GM23338 (cell line): ENCODE measurements at regions not wholly inside any gene's neighbourhood (a gene's known extent, or its start where the extent isn't known, plus 50 kb on each side); places are given as distances from the start of the nearest gene placed in this dataset.
A peak's percentile ranks its signal among the peaks of the same experiment; 100 is the strongest.

Source experiments
- ATAC-seq: fragments of 200-7000 bp; cut with Tn5 transposase; 3 replicates; pipeline ENCODE4 v1.9.1; 2020
- DNase-seq: peaks from one replicate; pipeline ENCODE4 v3.0.0-alpha.2; 2015; ENCODE audit warnings: low spot score
- H2AFZ ChIP-seq: fragments of 200-600 bp; sonication (generic); 2 replicates; pipeline ENCODE4 v1.8.0; 2016; ENCODE audit warnings: antibody characterized with exemption, mild to moderate bottlenecking, moderate library complexity
- H3F3A ChIP-seq: fragments of 200-600 bp; sonication (generic); replicated peaks from 2 replicates; pipeline ENCODE4 v1.8.0; 2017; ENCODE audit warnings: antibody characterized with exemption, mixed run types, low read depth
- H3K27ac ChIP-seq: fragments of 200-600 bp; sonication (generic); 2 replicates; pipeline ENCODE4 v1.6.1; 2016; ENCODE audit warnings: low read depth
- H3K27me3 ChIP-seq: fragments of 200-600 bp; sonication (generic); 2 replicates; pipeline ENCODE4 v1.8.0; 2016; ENCODE audit warnings: mild to moderate bottlenecking, mixed run types, moderate library complexity; ENCODE audit not compliant: insufficient read depth
- H3K36me3 ChIP-seq: fragments of 200-600 bp; sonication (generic); 2 replicates; pipeline ENCODE4 v1.8.0; 2016; ENCODE audit warnings: mild to moderate bottlenecking; ENCODE audit not compliant: insufficient read depth
- H3K4me1 ChIP-seq: fragments of 200-600 bp; sonication (generic); 2 replicates; pipeline ENCODE4 v1.8.0; 2016; ENCODE audit warnings: mild to moderate bottlenecking, moderate library complexity; ENCODE audit not compliant: insufficient read depth
- H3K4me2 ChIP-seq: fragments of 200-600 bp; sonication (generic); 2 replicates; pipeline ENCODE4 v1.7.1; 2017; ENCODE audit warnings: mixed run types
- H3K4me3 ChIP-seq: fragments of 200-600 bp; sonication (generic); 2 replicates; pipeline ENCODE4 v1.6.1; 2016; ENCODE audit warnings: mixed run types
- H3K79me2 ChIP-seq: fragments of 200-600 bp; sonication (generic); replicated peaks from 2 replicates; pipeline ENCODE4 v1.8.0; 2017; ENCODE audit warnings: mild to moderate bottlenecking; ENCODE audit not compliant: insufficient read depth
- H3K9me2 ChIP-seq: fragments of 200-600 bp; sonication (generic); 2 replicates; pipeline ENCODE4 v1.8.0; 2017; ENCODE audit not compliant: insufficient read depth
- H4K20me1 ChIP-seq: fragments of 200-600 bp; sonication (generic); replicated peaks from 2 replicates; pipeline ENCODE4 v1.8.0; 2017; ENCODE audit warnings: mild to moderate bottlenecking; ENCODE audit not compliant: insufficient read depth
- H3K27ac Mint-ChIP-seq: 2 replicates; pipeline ENCODE4 v1.8.0; 2020; ENCODE audit warnings: inconsistent platforms, mild to moderate bottlenecking, moderate library complexity, mixed read lengths
- H3K27me3 Mint-ChIP-seq: 3 replicates; pipeline ENCODE4 v1.8.0; 2022; ENCODE audit warnings: low read depth, mild to moderate bottlenecking, moderate library complexity, mixed read lengths, inconsistent platforms; ENCODE audit not compliant: insufficient read depth, poor library complexity
- H3K36me3 Mint-ChIP-seq: 3 replicates; pipeline ENCODE4 v1.8.0; 2021; ENCODE audit warnings: low read depth, mild to moderate bottlenecking, inconsistent platforms, moderate library complexity, mixed read lengths
- H3K4me1 Mint-ChIP-seq: 3 replicates; pipeline ENCODE4 v1.8.0; 2020; ENCODE audit warnings: mild to moderate bottlenecking, inconsistent platforms, mixed read lengths
- H3K4me3 Mint-ChIP-seq: 3 replicates; pipeline ENCODE4 v1.8.0; 2021; ENCODE audit warnings: moderate library complexity, mild to moderate bottlenecking, inconsistent platforms, mixed read lengths
- H3K9me3 Mint-ChIP-seq: 3 replicates; pipeline ENCODE4 v1.8.0; 2020; ENCODE audit warnings: moderate library complexity, mild to moderate bottlenecking, inconsistent platforms, mixed read lengths
- CREB1 ChIP-seq: fragments of 250-450 bp; sonication (Bioruptor Pico); IDR thresholded peaks from 2 replicates; pipeline ENCODE4 v1.5.0; 2020; ENCODE audit warnings: low read depth, mild to moderate bottlenecking, moderate library complexity
- CTCF ChIP-seq, 2 experiments: fragments of 200-600 bp in 1 of 2; sonication (generic) in 1 of 2; conservative IDR thresholded peaks; 2 replicates each; pipeline versions ENCODE4 v1.5.1 to v1.6.1; 2016 to 2017; ENCODE audit warnings: antibody characterized with exemption in 2 of 2, low read depth in 2 of 2, mild to moderate bottlenecking in 2 of 2, moderate library complexity in 1 of 2
- EZH2 ChIP-seq: fragments of 200-600 bp; sonication (generic); IDR thresholded peaks from one replicate; pipeline ENCODE4 v1.8.0; 2017; ENCODE audit warnings: antibody characterized with exemption, mild to moderate bottlenecking, low read depth; ENCODE audit not compliant: unreplicated experiment
- EZH2phosphoT487 ChIP-seq: fragments of 200-600 bp; sonication (generic); IDR thresholded peaks from one replicate; pipeline ENCODE4 v1.8.1; 2018; ENCODE audit warnings: antibody characterized with exemption; ENCODE audit not compliant: unreplicated experiment
- JUNB ChIP-seq: IDR thresholded peaks from one replicate; pipeline ENCODE4 v1.6.1; 2016; ENCODE audit warnings: antibody characterized with exemption; ENCODE audit not compliant: unreplicated experiment

DNA sequence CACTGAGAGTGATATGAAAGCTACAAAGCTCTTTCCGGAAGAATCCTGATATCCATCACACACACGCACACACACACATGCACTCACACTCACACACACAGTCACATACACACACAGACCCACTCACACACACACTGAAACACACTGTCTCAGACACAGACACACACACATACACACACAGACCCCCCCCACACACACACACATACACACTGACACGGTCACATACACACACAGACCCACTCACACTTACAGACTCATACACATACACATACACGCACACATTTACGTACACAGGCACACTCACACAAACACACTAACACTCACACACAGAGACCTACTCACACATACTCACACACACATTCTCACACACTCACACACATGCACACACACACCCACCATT, 58.6 kb downstream of the LIG4 start:
- Histone ChIP-seq H4K20me1 (no peaks in the 10 kb centered on the region), H3K4me1 (no peaks in the 10 kb centered on the region), H3K27ac (no peak overlapping the region), H3K9me2 (0 out of 2 replicates have a peak, but pooled peaks cover 3% of the 10 kb centered on the region), H3K4me2 (no peak overlapping the region), H3F3A (no peaks in the 10 kb centered on the region), H3K27me3 (no peaks in the 10 kb centered on the region), H3K79me2 (no peaks in the 10 kb centered on the region), H3K36me3 (no peaks in the 10 kb centered on the region), H3K4me3 (no peak overlapping the region), H2AFZ (no peak overlapping the region)
- Mint-ChIP-seq H3K4me1 (peaks cover 5% of the 10 kb centered on the region; the same call in 2 of the 3 replicates), H3K27me3 (peaks cover 2% of the 10 kb centered on the region), H3K36me3 (peaks cover 6% of the 10 kb centered on the region; the same call in 1 of the 3 replicates), H3K27ac (no peak overlapping the region), H3K9me3 (peaks cover 21% of the 10 kb centered on the region), H3K4me3 (no peak overlapping the region)
- DNase-seq: no peak
- TF ChIP-seq CREB1 (no peak), EZH2 (no peak), EZH2phosphoT487 (no peak)
- no peak for ATAC-seq

- Histone ChIP-seq H3K27ac (no peak overlapping the region), H2AFZ (no peak overlapping the region)
- ATAC-seq: no peak
Observed at GRCh38 chr13:108155185-108156106, 59.9 kb downstream of the LIG4 start.

More at GRCh38 chr13:108155185-108156106, 59.9 kb downstream of the LIG4 start:
- Mint-ChIP-seq H3K9me3 (peaks cover 26% of the 10 kb centered on the region), H3K36me3 (peaks cover 6% of the 10 kb centered on the region; the same call in 1 of the 3 replicates), H3K27ac (no peak overlapping the region), H3K4me3 (no peak overlapping the region), H3K27me3 (peaks cover 2% of the 10 kb centered on the region), H3K4me1 (peaks cover 5% of the 10 kb centered on the region; the same call in 2 of the 3 replicates)
- H3K36me3 ChIP-seq: no peaks in the 10 kb centered on the region
- no peaks in the 10 kb centered on the region for H3K9me2 ChIP-seq
- H3K4me2 ChIP-seq: no peak overlapping the region
- H3K27me3 ChIP-seq: no peaks in the 10 kb centered on the region
- TF ChIP-seq CTCF (conservative IDR thresholded peaks at IDR 0.05; ENCODE audit: low read depth in 2 of 2) (peak; percentile 78 to 96), JUNB (no peak), CREB1 (no peak)
- peak; percentile 69 for DNase-seq
- no peaks in the 10 kb centered on the region for H3F3A ChIP-seq
- no peaks in the 10 kb centered on the region for H4K20me1 ChIP-seq
- no peaks in the 10 kb centered on the region for H3K79me2 ChIP-seq
- no peaks in the 10 kb centered on the region for H3K4me1 ChIP-seq
- no peak overlapping the region for H3K4me3 ChIP-seq
